Stimulated activated effector memory CD8-positive, alpha-beta T cell treated with anti-CD3 and anti-CD28 coated beads, Interleukin-12 subunit alpha, Interleukin-12 subunit beta, amount 100 ng/mL, for 72 hours (primary cell): ENCODE measurements at regions not wholly inside any gene's neighbourhood (a gene's known extent, or its start where the extent isn't known, plus 50 kb on each side); places are given as distances from the start of the nearest gene placed in this dataset.
"Not testable (repeated sequence)": the region's sequence is repeated elsewhere in the genome, so short reads cannot be mapped to it uniquely, and the experiment has no call there.

ENCODE experiments used
- ATAC-seq: fragments of 150-1000 bp; cut with Tn5 transposase; 2 replicates; pipeline ENCODE4 v1.10.0; 2021
- DNase-seq, 2 donors: peaks; one replicate each; pipeline ENCODE4 v3.0.0; 2021 to 2022; ENCODE audit warnings: low spot score in 2 of 2
- H3K27ac Mint-ChIP-seq: one replicate; pipeline ENCODE4 v1.8.0; 2022; ENCODE audit warnings: mild to moderate bottlenecking, mixed read lengths
- H3K36me3 Mint-ChIP-seq: one replicate; pipeline ENCODE4 v1.8.0; 2022; ENCODE audit warnings: mild to moderate bottlenecking, mixed read lengths
- H3K4me1 Mint-ChIP-seq: one replicate; pipeline ENCODE4 v1.8.0; 2022; ENCODE audit warnings: mixed read lengths
- H3K4me3 Mint-ChIP-seq: one replicate; pipeline ENCODE4 v1.8.0; 2022; ENCODE audit warnings: mild to moderate bottlenecking, mixed read lengths
- H3K9me3 Mint-ChIP-seq: one replicate; pipeline ENCODE4 v1.8.0; 2022; ENCODE audit warnings: mixed read lengths

DNA sequence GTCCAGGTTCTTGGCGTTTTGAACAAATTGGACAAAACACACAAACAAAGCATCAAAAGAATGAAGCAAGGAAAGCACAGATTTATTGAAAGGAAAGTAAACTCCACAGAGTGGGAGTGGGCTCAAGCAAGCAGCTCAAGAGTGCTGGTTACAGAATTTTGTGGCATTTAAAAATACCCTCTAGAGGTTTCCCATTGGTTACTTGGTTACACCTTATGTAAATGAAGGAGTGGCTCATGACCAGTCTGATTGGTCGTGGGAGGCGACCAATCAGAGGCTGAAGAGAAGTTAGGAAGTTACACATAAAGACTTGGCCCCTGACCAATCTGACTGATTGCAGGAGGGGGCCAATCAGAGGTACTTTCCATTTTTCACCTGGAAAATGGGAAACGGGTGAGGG, 1373.8 kb upstream of the GOT2 start:
- Mint-ChIP-seq H3K27ac (no peak overlapping the region), H3K4me3 (no peak overlapping the region)

DNA sequence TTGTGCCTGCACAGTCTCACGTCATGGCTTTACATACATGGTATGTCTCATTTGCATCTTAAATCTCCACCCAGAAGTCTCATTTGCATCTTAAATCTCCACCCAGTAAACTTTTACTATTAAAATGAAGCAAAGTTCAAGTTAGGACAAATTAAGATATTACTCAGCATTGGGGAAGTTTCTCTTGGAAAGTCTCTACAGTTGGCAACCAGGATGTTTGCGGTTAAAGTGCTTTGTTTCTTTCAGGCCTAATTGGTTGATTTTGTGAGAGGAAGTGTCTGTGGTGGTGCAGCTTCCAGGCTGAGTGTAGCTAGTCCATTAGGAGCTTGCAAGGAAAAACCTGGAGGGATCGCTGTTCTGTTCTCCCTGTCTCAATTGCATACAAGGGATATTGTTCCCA, 1373.3 kb upstream of the GOT2 start:
- H3K4me1 Mint-ChIP-seq, result no peaks in the 10 kb centered on the region
- no peak for DNase-seq
- H3K36me3 Mint-ChIP-seq, result no peaks in the 10 kb centered on the region
- peaks cover 31% of the 10 kb centered on the region for H3K9me3 Mint-ChIP-seq
- no peak overlapping the region for H3K27ac Mint-ChIP-seq
- H3K4me3 Mint-ChIP-seq, result no peak overlapping the region
- no peak for ATAC-seq

More for the DNA sequence above, 1373.8 kb upstream of the GOT2 start:
- DNase-seq (no peak), ATAC-seq (no peak)
- Mint-ChIP-seq H3K36me3 (no peaks in the 10 kb centered on the region), H3K9me3 (peaks cover 34% of the 10 kb centered on the region), H3K4me1 (no peaks in the 10 kb centered on the region)

DNA sequence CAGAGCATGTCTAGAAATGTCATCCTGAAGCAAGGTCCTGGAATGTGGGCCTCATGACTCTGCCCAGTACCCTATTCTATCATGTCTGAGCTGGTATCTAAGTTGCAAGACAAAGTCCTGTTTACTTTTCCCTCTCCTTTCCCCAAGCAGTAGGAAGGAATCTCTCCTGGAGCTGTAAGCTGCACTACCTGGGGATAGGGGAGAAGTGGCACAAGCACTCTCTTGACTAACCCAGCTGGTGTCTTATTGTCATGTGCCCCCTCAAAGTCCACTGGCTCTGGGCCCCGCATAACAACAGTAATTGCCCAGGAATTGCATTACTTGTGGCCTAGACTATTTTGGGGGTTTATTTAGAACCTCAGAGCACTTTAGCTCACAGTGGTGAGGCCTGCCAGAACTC, 1366.3 kb upstream of the GOT2 start:
- ATAC-seq (no peak), DNase-seq (no peak)
- H3K9me3 Mint-ChIP-seq, result peaks cover 30% of the 10 kb centered on the region
- H3K27ac Mint-ChIP-seq, result no peak overlapping the region
- no peaks in the 10 kb centered on the region for H3K36me3 Mint-ChIP-seq
- no peaks in the 10 kb centered on the region for H3K4me1 Mint-ChIP-seq
- no peak overlapping the region for H3K4me3 Mint-ChIP-seq

DNA sequence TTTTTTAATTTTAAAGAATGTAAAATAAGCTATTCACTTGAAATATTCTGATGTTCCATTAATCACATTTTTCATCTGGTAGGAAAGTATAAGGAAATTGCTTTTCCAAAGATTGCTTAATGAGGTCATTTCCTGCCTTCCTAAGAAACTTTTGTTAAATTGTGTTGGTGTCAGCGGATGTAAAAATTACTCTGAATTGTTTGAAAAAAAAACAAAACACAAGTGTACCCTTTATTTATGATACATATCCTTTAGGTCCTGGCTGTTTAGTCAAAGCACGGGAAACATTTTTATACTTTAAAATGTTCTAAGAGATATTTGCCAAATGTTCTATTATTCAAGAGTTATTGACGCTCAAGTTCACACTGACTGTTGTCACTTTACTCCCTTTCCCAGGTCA, 1357.4 kb upstream of the GOT2 start:
- Mint-ChIP-seq H3K4me3 (no peak overlapping the region), H3K27ac (no peak overlapping the region), H3K9me3 (peaks cover 7% of the 10 kb centered on the region), H3K36me3 (no peaks in the 10 kb centered on the region), H3K4me1 (no peaks in the 10 kb centered on the region)
- ATAC-seq (no peak), DNase-seq (no peak)

DNA sequence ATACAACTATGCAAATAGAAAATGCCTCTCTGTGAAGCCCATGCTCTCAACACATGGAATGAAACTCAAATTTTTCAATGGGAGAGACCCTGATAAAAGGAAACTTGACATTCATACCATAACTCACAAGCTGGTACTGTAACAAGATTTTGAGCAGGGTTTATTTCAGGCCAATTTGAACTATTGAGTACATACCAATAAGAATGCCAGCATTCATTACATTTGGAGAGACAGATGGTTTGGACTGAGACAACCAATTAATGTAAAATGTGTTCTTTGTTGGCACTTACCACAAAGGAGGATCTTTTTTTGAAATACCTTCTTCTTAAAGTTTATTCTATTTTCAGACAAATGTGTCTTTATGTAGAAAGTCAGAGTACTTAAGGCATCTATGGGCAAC, 1357.0 kb upstream of the GOT2 start:
- H3K36me3 Mint-ChIP-seq, result no peaks in the 10 kb centered on the region
- no peak overlapping the region for H3K27ac Mint-ChIP-seq
- no peak for DNase-seq
- no peak for ATAC-seq
- H3K4me1 Mint-ChIP-seq, result no peaks in the 10 kb centered on the region
- H3K4me3 Mint-ChIP-seq, result no peak overlapping the region
- peaks cover 7% of the 10 kb centered on the region for H3K9me3 Mint-ChIP-seq

DNA sequence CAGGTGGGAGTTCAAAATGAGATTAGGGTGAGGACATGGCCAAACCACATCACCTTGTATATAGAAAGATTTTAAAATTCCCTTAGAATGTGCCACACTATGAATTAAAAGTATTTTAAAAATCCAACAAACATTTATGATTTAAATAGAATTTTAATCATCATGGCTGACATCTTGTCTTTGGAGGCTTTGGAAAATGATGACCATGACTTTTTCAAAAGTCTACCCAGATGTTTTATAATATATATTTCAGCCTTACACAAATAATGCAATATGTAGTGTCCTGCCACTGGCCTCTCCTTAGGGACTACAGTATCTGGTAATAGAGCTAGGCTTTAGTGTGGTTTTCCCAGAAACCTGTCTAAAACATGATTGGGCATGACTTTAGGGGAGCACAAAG, 1353.4 kb upstream of the GOT2 start:
- DNase-seq (no peak), ATAC-seq (no peak)
- Mint-ChIP-seq H3K4me3 (no peak overlapping the region), H3K4me1 (peaks cover 2% of the 10 kb centered on the region), H3K36me3 (no peaks in the 10 kb centered on the region), H3K27ac (no peak overlapping the region), H3K9me3 (peaks cover 21% of the 10 kb centered on the region)

DNA sequence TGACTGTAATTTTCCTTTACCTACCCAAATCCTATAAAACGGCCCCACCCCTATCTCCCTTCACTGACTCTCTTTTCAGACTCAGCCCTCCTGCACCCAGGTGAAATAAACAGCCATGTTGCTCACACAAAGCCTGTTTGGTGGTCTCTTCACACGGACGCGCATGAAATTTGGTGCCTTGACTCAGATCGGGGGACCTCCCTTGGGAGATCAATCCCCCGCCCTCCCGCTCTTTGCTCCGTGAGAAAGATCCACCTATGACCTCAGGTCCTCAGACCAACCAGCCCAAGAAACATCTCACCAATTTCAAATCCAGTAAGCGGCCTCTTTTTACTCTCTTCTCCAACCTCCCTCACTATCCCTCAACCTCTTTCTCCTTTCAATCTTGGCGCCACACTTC, 1344.7 kb upstream of the GOT2 start:
- not testable (repeated sequence) for H3K36me3 Mint-ChIP-seq, ATAC-seq, DNase-seq, H3K27ac Mint-ChIP-seq, H3K4me3 Mint-ChIP-seq
- H3K9me3 Mint-ChIP-seq, result peaks cover 37% of the 10 kb centered on the region
- peaks cover 13% of the 10 kb centered on the region for H3K4me1 Mint-ChIP-seq

DNA sequence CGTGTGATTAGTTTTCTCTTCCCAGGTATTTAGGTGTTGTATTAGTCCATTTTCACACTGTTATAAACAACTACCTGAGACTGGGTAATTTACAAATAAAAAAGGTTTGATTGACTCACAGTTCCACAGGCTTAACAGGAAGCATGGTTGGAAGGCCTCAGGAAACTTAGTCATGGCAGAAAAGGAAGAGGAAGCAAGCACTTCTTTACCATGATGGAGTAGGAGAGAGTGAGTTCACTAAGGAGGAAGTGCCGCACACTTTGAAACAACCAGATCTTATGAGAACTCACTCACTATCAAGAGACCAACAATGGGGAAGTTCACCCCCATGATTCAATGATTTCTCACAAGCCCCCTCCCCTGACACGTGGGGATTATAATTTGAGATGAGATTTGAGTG, 1343.7 kb upstream of the GOT2 start:
- no peak for ATAC-seq
- peaks cover 38% of the 10 kb centered on the region for H3K9me3 Mint-ChIP-seq
- no peaks in the 10 kb centered on the region for H3K36me3 Mint-ChIP-seq
- no peak overlapping the region for H3K27ac Mint-ChIP-seq
- peaks cover 13% of the 10 kb centered on the region for H3K4me1 Mint-ChIP-seq
- no peak for DNase-seq
- H3K4me3 Mint-ChIP-seq, result no peak overlapping the region

DNA sequence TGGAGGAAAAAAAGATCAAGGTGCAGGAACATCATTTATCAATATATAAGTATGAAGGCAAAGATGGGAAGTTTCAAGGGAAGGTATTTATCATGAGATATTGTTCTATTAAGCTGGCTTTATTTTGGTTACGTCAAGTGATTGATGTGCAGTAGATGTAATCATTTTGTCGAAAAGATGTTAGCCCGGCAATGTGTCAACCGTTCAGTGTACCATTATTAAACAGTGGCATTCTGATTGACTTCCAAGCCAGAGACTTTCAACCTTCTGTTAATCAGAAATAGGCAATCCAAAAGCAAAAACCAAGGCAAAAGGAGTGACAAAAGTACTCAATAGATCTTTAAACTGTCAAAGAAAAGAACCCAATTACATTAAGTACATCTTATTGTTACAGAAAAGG, 1340.3 kb upstream of the GOT2 start:
- H3K36me3 Mint-ChIP-seq, result no peaks in the 10 kb centered on the region
- peaks cover 22% of the 10 kb centered on the region for H3K9me3 Mint-ChIP-seq
- H3K4me1 Mint-ChIP-seq, result no peaks in the 10 kb centered on the region
- no peak overlapping the region for H3K4me3 Mint-ChIP-seq
- H3K27ac Mint-ChIP-seq, result no peak overlapping the region
- ATAC-seq, result no peak
- no peak for DNase-seq

DNA sequence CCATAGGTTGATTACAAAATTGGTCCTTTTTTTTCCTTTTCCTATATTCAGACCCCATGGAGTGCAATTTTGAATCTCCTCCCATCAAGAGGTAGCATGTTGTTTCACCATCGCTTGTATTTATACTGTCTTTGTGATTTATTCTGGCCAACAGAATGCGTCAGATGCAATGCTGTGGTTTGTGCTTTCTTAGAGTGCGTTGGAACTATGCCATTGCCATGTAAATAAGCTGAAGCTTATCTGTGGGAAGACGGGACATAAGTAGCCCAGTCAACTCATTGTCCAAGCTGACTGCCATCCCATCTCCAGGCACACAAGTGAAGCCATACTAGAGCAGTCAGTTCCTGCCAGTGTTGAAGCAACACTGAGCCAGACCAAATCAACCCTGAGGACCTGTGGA, 1339.3 kb upstream of the GOT2 start:
- no peaks in the 10 kb centered on the region for H3K4me1 Mint-ChIP-seq
- H3K9me3 Mint-ChIP-seq, result peaks cover 24% of the 10 kb centered on the region
- no peak overlapping the region for H3K27ac Mint-ChIP-seq
- H3K36me3 Mint-ChIP-seq, result no peaks in the 10 kb centered on the region
- H3K4me3 Mint-ChIP-seq, result no peak overlapping the region
- no peak for DNase-seq
- ATAC-seq, result no peak

DNA sequence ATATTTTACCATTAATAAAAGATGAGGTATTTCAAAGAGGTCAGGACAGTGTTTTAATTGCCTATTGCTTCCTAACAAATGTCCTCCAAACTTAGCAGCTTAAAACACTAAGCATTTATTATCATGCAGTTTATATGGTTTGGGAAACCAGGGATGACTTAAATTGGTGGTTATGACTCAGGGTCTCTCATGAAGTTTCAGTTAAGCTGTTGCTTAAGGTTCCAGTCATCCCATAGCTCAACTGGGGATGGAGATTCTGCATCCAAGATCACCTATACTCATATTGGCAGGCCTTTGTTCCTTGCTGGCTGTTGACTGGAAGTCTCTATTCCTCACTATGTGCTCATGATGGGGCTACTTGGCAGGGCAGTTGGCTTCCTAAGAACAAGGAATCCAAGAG, 1329.9 kb upstream of the GOT2 start:
- ATAC-seq, result no peak
- no peak overlapping the region for H3K4me3 Mint-ChIP-seq
- H3K27ac Mint-ChIP-seq, result no peak overlapping the region
- H3K9me3 Mint-ChIP-seq, result peaks cover 18% of the 10 kb centered on the region
- H3K36me3 Mint-ChIP-seq, result no peaks in the 10 kb centered on the region
- DNase-seq, result no peak
- H3K4me1 Mint-ChIP-seq, result no peaks in the 10 kb centered on the region

DNA sequence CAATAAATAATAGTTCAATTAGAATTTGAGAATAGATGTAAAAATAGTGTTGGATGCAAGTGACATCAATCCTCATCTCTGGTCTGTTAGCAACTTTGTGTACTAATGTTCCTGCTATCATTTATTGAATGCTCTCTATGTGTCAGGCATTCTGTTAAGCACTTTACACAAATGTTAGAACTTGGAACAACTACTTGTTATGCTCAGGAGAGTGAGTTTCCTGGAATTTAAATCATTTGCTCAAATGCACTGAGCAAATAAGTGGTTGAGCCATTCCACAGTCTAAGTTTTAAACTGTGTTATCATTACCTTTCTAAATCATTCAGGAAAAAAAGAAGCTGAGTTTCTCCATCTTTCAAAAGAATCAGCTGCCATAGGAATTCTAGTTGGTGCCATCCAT, 1327.3 kb upstream of the GOT2 start:
- no peaks in the 10 kb centered on the region for H3K4me1 Mint-ChIP-seq
- no peak overlapping the region for H3K27ac Mint-ChIP-seq
- peaks cover 25% of the 10 kb centered on the region for H3K9me3 Mint-ChIP-seq
- H3K36me3 Mint-ChIP-seq, result no peaks in the 10 kb centered on the region
- DNase-seq (no peak), ATAC-seq (no peak)
- no peak overlapping the region for H3K4me3 Mint-ChIP-seq

DNA sequence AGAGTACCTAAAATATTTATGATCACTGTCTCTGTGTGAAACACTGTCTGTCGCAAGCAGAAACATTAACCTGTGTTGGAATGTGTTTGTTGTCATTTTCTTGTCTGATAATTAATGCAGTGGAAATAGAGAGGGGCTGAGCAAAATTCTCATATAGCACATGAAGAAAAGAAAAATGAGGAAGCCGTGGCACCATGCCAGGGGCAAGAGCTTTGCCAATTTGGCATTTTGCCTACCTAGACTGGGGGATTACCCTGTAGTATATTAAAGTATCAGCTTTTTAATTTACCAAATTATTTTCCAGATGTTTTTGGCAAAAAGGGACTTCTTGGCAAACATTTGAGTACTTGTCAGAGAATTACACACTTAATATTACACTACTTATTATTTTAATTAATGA, 1326.6 kb upstream of the GOT2 start:
- Mint-ChIP-seq H3K4me1 (no peaks in the 10 kb centered on the region), H3K4me3 (no peak overlapping the region), H3K36me3 (no peaks in the 10 kb centered on the region), H3K27ac (no peak overlapping the region), H3K9me3 (peaks cover 23% of the 10 kb centered on the region)
- ATAC-seq (no peak), DNase-seq (no peak)

DNA sequence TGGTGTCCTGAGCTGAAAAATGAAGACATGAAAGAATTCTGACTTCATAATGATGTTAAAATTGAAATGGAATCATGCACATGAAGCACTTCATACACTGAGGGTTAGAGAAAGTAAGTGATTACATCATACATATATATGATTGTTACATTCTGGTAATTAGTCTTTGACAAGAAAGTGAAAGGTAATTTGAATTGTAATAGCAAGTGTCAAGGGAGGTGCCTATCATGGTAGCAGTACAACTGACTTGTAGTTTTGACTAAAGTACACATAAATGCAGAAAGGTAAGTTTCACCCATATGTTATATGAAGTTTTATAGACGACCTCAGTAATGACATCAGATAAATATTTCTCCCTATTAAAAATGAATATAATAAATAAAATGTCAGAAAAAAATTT, 1325.0 kb upstream of the GOT2 start:
- no peak overlapping the region for H3K27ac Mint-ChIP-seq
- no peaks in the 10 kb centered on the region for H3K36me3 Mint-ChIP-seq
- ATAC-seq (no peak), DNase-seq (no peak)
- peaks cover 23% of the 10 kb centered on the region for H3K9me3 Mint-ChIP-seq
- H3K4me3 Mint-ChIP-seq, result no peak overlapping the region
- no peaks in the 10 kb centered on the region for H3K4me1 Mint-ChIP-seq

DNA sequence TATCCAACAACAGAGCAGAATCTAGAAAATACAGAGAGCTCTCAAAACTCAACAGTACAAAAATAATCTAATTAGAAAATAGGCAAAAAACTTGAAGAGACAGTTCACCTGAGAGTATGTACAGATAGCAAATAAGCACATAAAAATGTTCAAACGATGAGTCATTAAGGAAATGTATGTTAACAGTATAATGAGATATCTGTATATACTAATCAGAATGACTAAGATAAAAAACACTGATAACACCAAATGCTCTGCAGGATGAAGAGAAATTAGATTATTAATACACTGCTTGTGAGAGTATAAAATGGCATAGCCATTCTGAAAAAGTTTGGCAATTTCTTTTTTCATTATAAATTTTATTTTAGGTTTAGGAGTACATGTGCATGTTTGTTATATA, 1307.6 kb upstream of the GOT2 start:
- Mint-ChIP-seq H3K27ac (no peak overlapping the region), H3K4me3 (no peak overlapping the region), H3K9me3 (peaks cover 15% of the 10 kb centered on the region), H3K36me3 (no peaks in the 10 kb centered on the region), H3K4me1 (no peaks in the 10 kb centered on the region)
- ATAC-seq (no peak), DNase-seq (no peak)

DNA sequence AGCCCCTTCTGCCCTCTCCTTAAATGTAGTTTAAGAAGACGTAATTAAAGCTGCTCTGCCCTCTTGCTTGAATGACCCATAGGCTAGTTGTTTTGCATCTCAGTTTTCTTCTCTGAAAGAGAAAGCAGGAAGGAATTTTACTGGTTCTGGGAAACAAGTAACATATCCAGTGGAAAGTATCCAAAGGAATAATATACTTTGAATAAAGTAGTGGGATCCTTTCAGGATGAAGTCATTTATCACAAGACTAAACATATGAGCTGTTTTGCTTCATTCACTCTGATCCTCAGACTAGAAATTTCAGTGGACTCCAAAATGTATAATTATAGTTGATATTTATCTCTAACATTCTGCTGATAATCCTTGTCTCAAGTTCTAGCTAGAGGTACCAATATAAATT, 1297.6 kb upstream of the GOT2 start:
- ATAC-seq (no peak), DNase-seq (no peak)
- H3K9me3 Mint-ChIP-seq, result peaks cover 17% of the 10 kb centered on the region
- H3K4me1 Mint-ChIP-seq, result no peaks in the 10 kb centered on the region
- H3K27ac Mint-ChIP-seq, result no peak overlapping the region
- H3K4me3 Mint-ChIP-seq, result no peak overlapping the region
- H3K36me3 Mint-ChIP-seq, result no peaks in the 10 kb centered on the region

DNA sequence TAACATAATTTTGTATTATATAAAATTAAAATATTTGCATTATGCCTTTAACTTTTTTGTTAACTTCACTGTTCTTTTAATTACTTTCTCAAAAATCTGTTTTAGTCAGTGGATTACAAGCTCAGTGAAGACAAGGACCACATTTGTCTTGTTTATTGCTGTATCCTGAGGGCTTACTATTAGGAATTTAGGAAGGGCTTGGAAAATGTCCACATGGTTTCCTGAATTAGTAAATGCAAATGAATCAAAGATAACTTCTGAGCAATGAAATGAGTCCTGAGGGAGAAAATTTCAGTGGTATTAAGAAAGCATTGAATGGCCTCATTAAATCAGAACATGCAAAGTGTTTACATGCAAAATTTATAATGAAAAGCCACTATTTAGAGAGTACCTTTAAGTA, 1293.2 kb upstream of the GOT2 start:
- Mint-ChIP-seq H3K9me3 (peaks cover 9% of the 10 kb centered on the region), H3K36me3 (no peaks in the 10 kb centered on the region), H3K4me3 (no peak overlapping the region), H3K27ac (no peak overlapping the region), H3K4me1 (no peaks in the 10 kb centered on the region)
- DNase-seq, result no peak
- no peak for ATAC-seq
